Ascending aorta (tissue), 2 donors: ENCODE measurements at regions not wholly inside any gene's neighbourhood (a gene's known extent, or its start where the extent isn't known, plus 50 kb on each side); places are given as distances from the start of the nearest gene placed in this dataset.

Experiments used
- DNase-seq, 2 donors: peaks; one replicate each; pipeline ENCODE4 v3.0.0-alpha.2; 2019; ENCODE audit warnings: low spot score in 2 of 2
- H3K27ac ChIP-seq, 2 donors: fragments of 200-600 bp; sonication (generic); one replicate each; pipeline ENCODE4 v1.5.1; 2016 to 2017; ENCODE audit warnings: mild to moderate bottlenecking in 1 of 2
- H3K27me3 ChIP-seq: fragments of 200-600 bp; sonication (generic); one replicate; pipeline ENCODE4 v1.5.1; 2017
- H3K36me3 ChIP-seq, 2 donors: fragments of 200-600 bp; sonication (generic); one replicate each; pipeline ENCODE4 v1.5.1; 2016
- H3K4me1 ChIP-seq, 2 donors: fragments of 200-600 bp; sonication (generic); one replicate each; pipeline ENCODE4 v1.5.1; 2016 to 2017; ENCODE audit warnings: mild to moderate bottlenecking in 1 of 2
- H3K4me3 ChIP-seq, 2 donors: fragments of 200-600 bp; sonication (generic); one replicate each; pipeline ENCODE4 v1.5.1; 2016 to 2017; ENCODE audit warnings: mild to moderate bottlenecking in 1 of 2
- H3K9me3 ChIP-seq, 2 donors: fragments of 200-600 bp; sonication (generic); one replicate each; pipeline ENCODE4 v1.5.1; 2016
- intact Hi-C: fragments of 100-400 bp; cut with DNase I; formaldehyde crosslinking; loops from one replicate; pipeline ENCODE4 v1.15.1; 2023
- TF ChIP-seq, protein P1 (sequence below), 3 experiments: fragments of 200-600 bp in 2 of 3; fragments of 450-650 bp in 1 of 3; sonication (generic) in 2 of 3; IDR thresholded peaks; one replicate each; pipeline ENCODE4 v1.5.1; 2016 to 2019; ENCODE audit warnings: antibody characterized with exemption in 3 of 3, mild to moderate bottlenecking in 1 of 3, moderate library complexity in 1 of 3

DNA sequence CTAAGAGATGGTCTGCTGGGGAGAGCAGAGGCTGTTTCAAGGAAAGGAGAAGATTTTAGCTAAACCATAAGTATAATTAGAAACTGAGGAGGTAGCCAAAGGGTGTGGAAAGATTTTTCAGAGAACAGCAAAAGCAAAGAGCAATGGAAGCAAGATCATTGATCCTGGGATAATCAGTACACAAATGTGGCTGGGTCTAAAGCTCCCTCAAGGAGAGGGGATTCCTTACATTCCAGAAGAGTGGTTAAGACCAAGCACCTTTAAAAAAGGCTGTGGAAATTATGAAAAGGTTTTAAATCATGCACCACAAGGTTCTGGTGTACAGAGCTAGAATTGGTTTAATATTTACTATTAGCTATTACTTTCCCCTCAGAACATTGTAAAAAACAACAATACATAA lies 246.0 kb upstream of the UBE2E3 start:
- H3K27me3 ChIP-seq: no peaks in the 10 kb centered on the region
- TF ChIP-seq, protein P1, sequence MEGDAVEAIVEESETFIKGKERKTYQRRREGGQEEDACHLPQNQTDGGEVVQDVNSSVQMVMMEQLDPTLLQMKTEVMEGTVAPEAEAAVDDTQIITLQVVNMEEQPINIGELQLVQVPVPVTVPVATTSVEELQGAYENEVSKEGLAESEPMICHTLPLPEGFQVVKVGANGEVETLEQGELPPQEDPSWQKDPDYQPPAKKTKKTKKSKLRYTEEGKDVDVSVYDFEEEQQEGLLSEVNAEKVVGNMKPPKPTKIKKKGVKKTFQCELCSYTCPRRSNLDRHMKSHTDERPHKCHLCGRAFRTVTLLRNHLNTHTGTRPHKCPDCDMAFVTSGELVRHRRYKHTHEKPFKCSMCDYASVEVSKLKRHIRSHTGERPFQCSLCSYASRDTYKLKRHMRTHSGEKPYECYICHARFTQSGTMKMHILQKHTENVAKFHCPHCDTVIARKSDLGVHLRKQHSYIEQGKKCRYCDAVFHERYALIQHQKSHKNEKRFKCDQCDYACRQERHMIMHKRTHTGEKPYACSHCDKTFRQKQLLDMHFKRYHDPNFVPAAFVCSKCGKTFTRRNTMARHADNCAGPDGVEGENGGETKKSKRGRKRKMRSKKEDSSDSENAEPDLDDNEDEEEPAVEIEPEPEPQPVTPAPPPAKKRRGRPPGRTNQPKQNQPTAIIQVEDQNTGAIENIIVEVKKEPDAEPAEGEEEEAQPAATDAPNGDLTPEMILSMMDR (IDR thresholded peaks at IDR 0.05): no peak
- intact Hi-C loops: no loop called here
- no peak for DNase-seq
- H3K36me3 ChIP-seq: no peaks in the 10 kb centered on the region
- H3K4me1 ChIP-seq: no peaks in the 10 kb centered on the region
- no peak overlapping the region for H3K4me3 ChIP-seq
- H3K9me3 ChIP-seq: no peaks in the 10 kb centered on the region
- H3K27ac ChIP-seq: no peak overlapping the region

DNA sequence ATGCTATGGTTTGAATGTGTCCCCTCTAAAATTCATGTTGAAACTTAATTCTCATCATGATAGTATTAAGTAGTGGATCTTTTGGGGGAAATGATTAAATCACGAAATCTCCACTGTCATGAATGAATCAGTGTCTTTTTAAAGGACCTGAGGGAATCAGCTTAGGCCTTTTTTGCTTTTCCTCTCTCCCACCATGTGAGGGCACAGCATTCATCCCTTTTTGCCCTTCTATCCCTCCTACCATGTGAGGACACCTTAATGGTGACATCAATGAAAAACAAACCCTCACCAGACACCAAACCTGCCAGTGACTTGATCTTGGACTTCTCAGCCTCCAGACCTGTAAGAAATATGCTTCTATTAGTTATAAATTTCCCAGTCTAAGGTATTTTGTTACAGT lies 247.1 kb upstream of the UBE2E3 start:
- Histone ChIP-seq H3K4me1 (no peaks in the 10 kb centered on the region), H3K4me3 (no peak overlapping the region), H3K9me3 (no peaks in the 10 kb centered on the region), H3K27me3 (no peaks in the 10 kb centered on the region), H3K27ac (no peak overlapping the region), H3K36me3 (no peaks in the 10 kb centered on the region)
- TF ChIP-seq, protein P1 (IDR thresholded peaks at IDR 0.05): no peak
- intact Hi-C loops: no loop called here
- no peak for DNase-seq

DNA sequence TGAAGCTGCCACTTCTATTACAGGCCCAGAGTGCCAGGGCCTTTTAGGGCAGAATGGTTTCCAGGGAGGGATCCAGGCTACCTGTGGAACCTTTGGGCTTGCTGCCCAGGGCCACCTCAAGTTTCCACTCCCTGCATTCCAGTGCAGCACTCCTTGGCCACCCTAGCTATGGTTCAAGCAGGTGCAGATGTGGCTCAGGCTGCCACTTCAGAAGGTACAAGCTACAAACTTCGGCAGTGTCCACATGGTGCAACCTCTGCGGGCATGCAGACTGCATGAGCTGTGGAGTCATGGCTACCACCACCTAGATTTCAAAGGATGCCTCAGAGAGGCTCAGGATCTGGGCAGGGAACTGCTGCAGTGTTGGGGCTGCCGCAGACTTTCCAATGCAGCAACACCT lies 248.1 kb upstream of the UBE2E3 start:
- DNase-seq: no peak
- Histone ChIP-seq H3K27me3 (no peaks in the 10 kb centered on the region), H3K9me3 (no peaks in the 10 kb centered on the region), H3K4me1 (no peaks in the 10 kb centered on the region), H3K27ac (no peak overlapping the region), H3K4me3 (no peak overlapping the region), H3K36me3 (no peaks in the 10 kb centered on the region)
- intact Hi-C loops: no loop called here
- TF ChIP-seq, protein P1 (IDR thresholded peaks at IDR 0.05): no peak

DNA sequence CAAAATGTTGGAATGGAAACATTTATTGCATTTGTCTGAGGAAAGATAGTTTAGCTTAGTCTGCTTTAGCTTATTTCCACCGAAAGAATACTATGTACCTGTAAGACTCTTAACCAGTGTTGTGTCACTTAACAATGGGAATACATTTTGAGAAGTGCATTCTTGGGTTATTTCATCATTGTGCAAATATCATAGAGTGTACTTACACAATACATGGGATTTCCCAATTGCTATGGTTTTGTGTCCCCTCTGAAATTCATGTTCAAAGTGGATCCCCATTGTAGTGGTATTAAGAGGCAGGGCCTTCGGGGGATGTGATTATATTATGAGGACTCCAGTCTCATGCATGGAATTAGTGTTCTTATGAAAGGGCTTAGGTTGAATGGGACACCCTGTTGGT lies 249.4 kb upstream of the UBE2E3 start:
- no peaks in the 10 kb centered on the region for H3K9me3 ChIP-seq
- no peak for DNase-seq
- no peaks in the 10 kb centered on the region for H3K36me3 ChIP-seq
- no peak overlapping the region for H3K27ac ChIP-seq
- H3K27me3 ChIP-seq: no peaks in the 10 kb centered on the region
- H3K4me3 ChIP-seq: no peak overlapping the region
- intact Hi-C loops: no loop called here
- TF ChIP-seq, protein P1 (IDR thresholded peaks at IDR 0.05): no peak
- no peaks in the 10 kb centered on the region for H3K4me1 ChIP-seq

DNA sequence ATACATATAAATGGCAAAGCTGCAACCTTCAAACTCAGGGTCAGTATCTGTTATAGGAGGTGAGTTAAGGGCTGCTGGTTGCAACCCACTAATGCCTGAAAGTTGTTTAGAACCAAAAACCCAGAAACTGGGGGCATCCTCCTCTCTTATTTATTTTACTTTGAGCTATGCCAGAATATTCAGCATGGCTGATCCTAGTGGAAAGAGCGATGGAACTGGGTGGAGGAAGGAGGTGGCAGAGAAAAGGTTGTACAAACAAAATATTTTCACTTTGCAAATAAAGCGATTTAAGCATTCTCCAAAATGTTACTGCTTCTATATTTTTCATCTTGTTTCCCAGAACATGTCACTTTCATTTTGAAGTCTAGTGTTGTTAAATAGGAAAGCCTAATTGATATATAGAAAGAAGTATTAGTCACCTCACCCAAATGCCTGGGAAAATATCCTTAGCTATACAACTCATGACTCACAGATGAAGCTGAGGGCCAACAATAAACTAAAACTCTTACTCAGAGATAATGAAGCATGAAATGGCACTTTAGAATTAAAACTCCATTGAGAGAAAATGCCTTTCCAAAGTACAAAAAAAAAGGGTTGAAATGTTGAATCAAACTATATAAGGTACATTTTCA lies 251.4 kb upstream of the UBE2E3 start:
- Histone ChIP-seq H3K4me1 (no peaks in the 10 kb centered on the region), H3K9me3 (no peaks in the 10 kb centered on the region), H3K27me3 (no peaks in the 10 kb centered on the region), H3K4me3 (no peak overlapping the region), H3K27ac (no peak overlapping the region), H3K36me3 (no peaks in the 10 kb centered on the region)
- DNase-seq: no peak
- TF ChIP-seq, protein P1 (IDR thresholded peaks at IDR 0.05): no peak
- intact Hi-C loops: no loop called here

DNA sequence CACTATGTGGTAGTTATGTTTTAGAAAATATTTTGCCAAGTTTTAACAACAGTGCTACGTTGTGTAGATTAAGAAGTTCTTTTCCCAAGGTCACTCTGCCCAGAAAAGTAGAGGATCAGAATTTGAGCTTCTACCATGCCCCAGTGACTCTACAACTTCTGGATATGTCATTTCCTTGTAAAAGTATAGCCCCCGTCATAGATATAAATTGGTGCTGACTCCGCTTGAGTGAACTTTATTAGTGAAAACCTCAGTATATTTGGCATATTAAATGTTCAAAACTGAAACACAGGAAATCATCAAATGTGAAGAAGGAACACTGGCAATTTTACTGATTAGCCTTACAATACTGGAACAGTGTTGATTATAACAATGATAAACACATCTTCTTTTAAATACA lies 256.7 kb upstream of the UBE2E3 start:
- intact Hi-C loops: no loop called here

More for the DNA sequence above, 256.7 kb upstream of the UBE2E3 start:
- Histone ChIP-seq H3K36me3 (no peaks in the 10 kb centered on the region), H3K9me3 (no peaks in the 10 kb centered on the region), H3K27ac (no peak overlapping the region), H3K27me3 (no peaks in the 10 kb centered on the region), H3K4me3 (no peak overlapping the region), H3K4me1 (no peaks in the 10 kb centered on the region)
- DNase-seq: no peak
- TF ChIP-seq, protein P1 (IDR thresholded peaks at IDR 0.05): no peak
